H1 (cell line): ENCODE measurements at regions not wholly inside any gene's neighbourhood (a gene's known extent, or its start where the extent isn't known, plus 50 kb on each side); places are given as distances from the start of the nearest gene placed in this dataset.

ENCODE experiments used
- CTCF ChIA-PET: fragments of 300-600 bp; sonication (Branson Sonifier 250); formaldehyde crosslinking; loops from one replicate; lab custom pipeline; 2021; ENCODE audit not compliant: partially characterized antibody; lab: Charles Lee
- POLR2A ChIA-PET: fragments of 300-600 bp; sonication (Branson Sonifier 250); formaldehyde crosslinking; loops from one replicate; lab custom pipeline; 2021; ENCODE audit warnings: inconsistent platforms; ENCODE audit not compliant: partially characterized antibody; lab: Charles Lee
- DNase-seq, 2 experiments: peaks; one replicate each; pipeline versions ENCODE4 v3.0.0 to v3.0.0-alpha.2; 2010 to 2022; ENCODE audit warnings: low spot score in 2 of 2, low read depth in 1 of 2, mixed read lengths in 1 of 2
- FAIRE-seq: peaks from 2 replicates; lab custom pipeline; 2011; peaks lifted over from hg19 to GRCh38; lab: Jason Lieb, UNC
- H2AFZ ChIP-seq: 2 replicates; pipeline ENCODE4 v1.8.1; 2012; ENCODE audit warnings: low read length, inconsistent platforms
- H2AK5ac ChIP-seq: 2 replicates; pipeline ENCODE4 v1.6.1; 2013; ENCODE audit warnings: low read depth, low read length
- H2BK120ac ChIP-seq: replicated peaks from 2 replicates; pipeline ENCODE3; 2013; ENCODE audit warnings: low read depth, low read length, inconsistent platforms
- H2BK12ac ChIP-seq: 2 replicates; pipeline ENCODE4 v1.6.1; 2013; ENCODE audit warnings: low read depth, low read length
- H2BK15ac ChIP-seq: 2 replicates; pipeline ENCODE4 v1.6.1; 2013; ENCODE audit warnings: low read length
- H2BK20ac ChIP-seq: 2 replicates; pipeline ENCODE4 v1.6.1; 2013; ENCODE audit warnings: low read length
- H2BK5ac ChIP-seq: 2 replicates; pipeline ENCODE4 v1.6.1; 2013; ENCODE audit warnings: low read depth, low read length
- H3K14ac ChIP-seq: 2 replicates; pipeline ENCODE4 v1.6.1; 2013; ENCODE audit warnings: inconsistent platforms; ENCODE audit not compliant: insufficient read length
- H3K18ac ChIP-seq: 2 replicates; pipeline ENCODE4 v1.6.1; 2013; ENCODE audit warnings: low read length; ENCODE audit errors: extremely low read depth
- H3K23ac ChIP-seq: 2 replicates; pipeline ENCODE4 v1.6.1; 2013; ENCODE audit warnings: inconsistent platforms; ENCODE audit not compliant: insufficient read length
- H3K23me2 ChIP-seq: 2 replicates; pipeline ENCODE4 v1.6.1; 2013; ENCODE audit warnings: low read depth, low read length
- H3K27ac ChIP-seq: 2 replicates; pipeline ENCODE4 v1.6.1; 2011; ENCODE audit warnings: low read depth, low read length, inconsistent platforms
- H3K27me3 ChIP-seq, 4 experiments: replicated peaks in 1 of 4; 1 replicate in 1 of 4; 2 replicates in 3 of 4; pipeline versions ENCODE4 v1.6.1 to v1.8.1; 2011 to 2013; ENCODE audit warnings: low read length in 3 of 4, mild to moderate bottlenecking in 3 of 4, inconsistent platforms in 2 of 4, mixed read lengths in 2 of 4, moderate library complexity in 1 of 4; ENCODE audit not compliant: control insufficient read depth in 3 of 4, insufficient read depth in 3 of 4; ENCODE audit errors: extremely low read depth in 1 of 4
- H3K36me3 ChIP-seq, 4 experiments: 2 replicates each; pipeline versions ENCODE4 v1.6.1 to v1.8.1; 2011 to 2013; ENCODE audit warnings: mild to moderate bottlenecking in 4 of 4, low read length in 3 of 4, moderate library complexity in 2 of 4, control low read depth in 1 of 4, inconsistent platforms in 1 of 4; ENCODE audit not compliant: insufficient read depth in 4 of 4, control insufficient read depth in 2 of 4
- H3K4ac ChIP-seq: replicated peaks from 2 replicates; pipeline ENCODE3; 2013; ENCODE audit warnings: low read length, low read depth, mixed read lengths, inconsistent platforms; ENCODE audit not compliant: insufficient read length
- H3K4me1 ChIP-seq, 4 experiments: replicated peaks in 1 of 4; 1 replicate in 1 of 4; 2 replicates in 3 of 4; pipeline versions ENCODE4 v1.6.1 to v1.8.1; 2011 to 2013; ENCODE audit warnings: low read length in 3 of 4, inconsistent platforms in 2 of 4, mixed read lengths in 1 of 4; ENCODE audit not compliant: insufficient read depth in 4 of 4, control insufficient read depth in 3 of 4
- H3K4me2 ChIP-seq, 2 experiments: 2 replicates each; pipeline versions ENCODE4 v1.6.1 to v1.8.1; 2011 to 2013; ENCODE audit warnings: low read depth in 2 of 2, low read length in 2 of 2, control low read depth in 1 of 2, inconsistent platforms in 1 of 2, mild to moderate bottlenecking in 1 of 2; ENCODE audit not compliant: insufficient read depth in 1 of 2
- H3K4me3 ChIP-seq, 4 experiments: fragments of 200-600, 300-600 bp in 1 of 4; sonication (generic), shearing (Covaris generic), sonication (Bioruptor Twin) in 1 of 4; 2 replicates each; pipeline versions ENCODE4 v1.5.1 to v1.8.1; 2011 to 2016; ENCODE audit warnings: low read length in 4 of 4, low read depth in 3 of 4, control low read depth in 2 of 4, inconsistent platforms in 2 of 4, mild to moderate bottlenecking in 2 of 4, mixed read lengths in 1 of 4, moderate library complexity in 1 of 4; ENCODE audit not compliant: insufficient read depth in 2 of 4; ENCODE audit errors: extremely low read depth in 1 of 4
- H3K56ac ChIP-seq: replicated peaks from 2 replicates; pipeline ENCODE3; 2013; ENCODE audit warnings: low read depth, mild to moderate bottlenecking, mixed read lengths, low read length, inconsistent platforms; ENCODE audit not compliant: insufficient read length
- H3K79me1 ChIP-seq: 2 replicates; pipeline ENCODE4 v1.6.1; 2013; ENCODE audit warnings: low read depth, low read length, control low read depth
- H3K79me2 ChIP-seq, 2 experiments: 2 replicates each; pipeline versions ENCODE4 v1.6.1 to v1.8.1; 2012 to 2013; ENCODE audit warnings: low read length in 2 of 2, mild to moderate bottlenecking in 2 of 2, inconsistent platforms in 1 of 2; ENCODE audit not compliant: insufficient read depth in 2 of 2, control insufficient read depth in 1 of 2
- H3K9ac ChIP-seq, 4 experiments: replicated peaks in 1 of 4; 1 replicate in 1 of 4; 2 replicates in 3 of 4; pipeline versions ENCODE4 v1.6.1 to v1.8.1; 2011 to 2013; ENCODE audit warnings: low read depth in 3 of 4, low read length in 3 of 4, control low read depth in 2 of 4, mild to moderate bottlenecking in 2 of 4, moderate library complexity in 2 of 4, inconsistent platforms in 1 of 4; ENCODE audit errors: extremely low read depth in 1 of 4
- H3K9me3 ChIP-seq, 2 experiments: 2 replicates each; pipeline versions ENCODE4 v1.6.1 to v1.8.1; 2012 to 2013; ENCODE audit warnings: mild to moderate bottlenecking in 2 of 2, moderate library complexity in 2 of 2, control low read depth in 1 of 2, inconsistent platforms in 1 of 2, low read depth in 1 of 2, low read length in 1 of 2, mixed read lengths in 1 of 2; ENCODE audit not compliant: insufficient read depth in 2 of 2
- H4K20me1 ChIP-seq, 2 experiments: replicated peaks in 1 of 2; 2 replicates each; pipeline versions ENCODE3 to v1.8.1; 2011 to 2013; ENCODE audit warnings: inconsistent platforms in 2 of 2, low read length in 2 of 2, mild to moderate bottlenecking in 1 of 2; ENCODE audit not compliant: insufficient read depth in 2 of 2, control insufficient read depth in 1 of 2
- H4K5ac ChIP-seq: 2 replicates; pipeline ENCODE4 v1.6.1; 2013; ENCODE audit warnings: low read length, low read depth, mixed read lengths, inconsistent platforms; ENCODE audit not compliant: insufficient read length
- H4K8ac ChIP-seq: 2 replicates; pipeline ENCODE4 v1.8.0; 2013; ENCODE audit warnings: mild to moderate bottlenecking, moderate library complexity, low read length, inconsistent platforms; ENCODE audit not compliant: insufficient read depth; ENCODE audit errors: extremely low read depth
- H4K91ac ChIP-seq: replicated peaks from 2 replicates; pipeline ENCODE3; 2013; ENCODE audit warnings: low read length, mixed read lengths, inconsistent platforms; ENCODE audit not compliant: insufficient read length
- FOSL1 ChIP-seq: IDR thresholded peaks from 2 replicates; pipeline ENCODE4 v1.6.1; 2011; ENCODE audit warnings: mild to moderate bottlenecking, low read depth, low read length, moderate library complexity; ENCODE audit not compliant: insufficient read depth
- KDM4A ChIP-seq: IDR thresholded peaks from one replicate; pipeline ENCODE4 v1.7.1; 2012; ENCODE audit warnings: low read depth, mild to moderate bottlenecking, moderate library complexity, low read length, inconsistent platforms; ENCODE audit not compliant: severe bottlenecking
- WGBS, 2 experiments: shearing (Covaris generic) in 1 of 2; methylation state at CpG; one replicate each; pipeline versions ENCODE4 v1.1.6 to v1.1.7; 2013 to 2015; ENCODE audit warnings: low lambda C conversion rate in 2 of 2, mixed read lengths in 2 of 2, inconsistent platforms in 1 of 2, low coverage in 1 of 2, missing lambda C conversion rate in 1 of 2; ENCODE audit not compliant: insufficient replicate concordance in 2 of 2, insufficient coverage in 1 of 2, insufficient read length in 1 of 2; ENCODE audit errors: extremely low coverage in 1 of 2, missing lambda C conversion rate in 1 of 2; 5-methylcytosine and 5-hydroxymethylcytosine counted together

DNA sequence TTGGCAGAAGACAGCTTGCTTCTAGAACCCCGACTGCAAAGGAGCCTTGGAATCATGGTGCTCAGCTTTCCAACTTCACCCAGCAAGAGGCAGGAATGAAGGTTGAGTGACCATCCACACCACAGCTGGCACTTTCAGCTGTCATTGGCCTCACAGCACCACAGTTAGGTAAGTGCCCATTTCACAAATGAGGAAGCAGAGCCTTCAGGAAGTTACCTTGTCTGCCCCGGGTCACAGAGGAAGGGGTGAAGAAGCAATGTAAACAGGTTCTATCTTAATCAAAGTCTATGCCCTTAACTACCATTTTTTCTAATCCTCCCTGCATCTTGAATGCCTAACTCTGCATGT, 156.0 kb downstream of the GLUL start:
- Histone ChIP-seq H3K9ac (no peak overlapping the region), H3K79me1 (no peaks in the 10 kb centered on the region), H3K4ac (no peak overlapping the region), H3K27me3 (no peaks in the 10 kb centered on the region), H2BK15ac (no peak overlapping the region), H3K4me1 (peaks cover 0 to 4% (median 0%) of the 10 kb centered on the region in 4 experiments; a peak in 1 of 7 replicates), H2BK20ac (no peak overlapping the region), H2BK120ac (no peak overlapping the region), H3K4me2 (no peak overlapping the region), H3K18ac (no peak overlapping the region), H4K5ac (no peak overlapping the region), H3K9me3 (no peaks in the 10 kb centered on the region), H3K27ac (no peak overlapping the region), H4K8ac (no peak overlapping the region), H3K4me3 (no peak overlapping the region), H2BK5ac (no peak overlapping the region), H3K23ac (no peak overlapping the region), H2AFZ (peak overlapping the region; percentile 59), H3K23me2 (peaks cover 6% of the 10 kb centered on the region; the same call in 1 of the 2 replicates), H3K36me3 (no peaks in the 10 kb centered on the region), H3K79me2 (no peaks in the 10 kb centered on the region), H4K91ac (no peak overlapping the region), H3K14ac (no peak overlapping the region), H2AK5ac (no peak overlapping the region), H3K56ac (no peak overlapping the region), H2BK12ac (no peak overlapping the region), H4K20me1 (no peaks in the 10 kb centered on the region)
- no peak for DNase-seq
- WGBS, 2 experiments, result 100% methylated on average over 2 of the region's 2 CpGs; no CpG with 5 or more reads in 1 of the 2 experiments
- TF ChIP-seq FOSL1 (no peak), KDM4A (no peak)
- POLR2A ChIA-PET, result interaction anchor here (0.8 kb wide), 1 partner anchor 155 kb away, joined by 3 read pairs; no protein-coding TSS in a partner anchor
- FAIRE-seq, result no peak
- CTCF ChIA-PET, result interaction anchor here (0.6 to 1.9 kb wide), 5 partner anchors 17 to 736 kb away, joined by 3 to 6 read pairs (median 4); no protein-coding TSS in a partner anchor
